SH-SY5Y (cell line): ENCODE measurements at regions not wholly inside any gene's neighbourhood (a gene's known extent, or its start where the extent isn't known, plus 50 kb on each side); places are given as distances from the start of the nearest gene placed in this dataset.

ENCODE experiments used
- GATA2 ChIP-seq: IDR thresholded peaks from 2 replicates; pipeline ENCODE4 v1.6.1; 2011; ENCODE audit warnings: mild to moderate bottlenecking, low read depth, low read length
- GATA3 ChIP-seq: IDR thresholded peaks from 2 replicates; pipeline ENCODE4 v1.6.1; 2011; ENCODE audit warnings: low read depth, mild to moderate bottlenecking, low read length, moderate library complexity

GRCh38 chr14:103273745-103274615, 60.1 kb upstream of the EIF5 start:
- TF ChIP-seq GATA3 (no peak), GATA2 (no peak)
